ENCODE measurements at regions not wholly inside any gene's neighbourhood (a gene's known extent, or its start where the extent isn't known, plus 50 kb on each side); places are given as distances from the start of the nearest gene placed in this dataset.
"Not testable (repeated sequence)": the region's sequence is repeated elsewhere in the genome, so short reads cannot be mapped to it uniquely, and the experiment has no call there.

DNA sequence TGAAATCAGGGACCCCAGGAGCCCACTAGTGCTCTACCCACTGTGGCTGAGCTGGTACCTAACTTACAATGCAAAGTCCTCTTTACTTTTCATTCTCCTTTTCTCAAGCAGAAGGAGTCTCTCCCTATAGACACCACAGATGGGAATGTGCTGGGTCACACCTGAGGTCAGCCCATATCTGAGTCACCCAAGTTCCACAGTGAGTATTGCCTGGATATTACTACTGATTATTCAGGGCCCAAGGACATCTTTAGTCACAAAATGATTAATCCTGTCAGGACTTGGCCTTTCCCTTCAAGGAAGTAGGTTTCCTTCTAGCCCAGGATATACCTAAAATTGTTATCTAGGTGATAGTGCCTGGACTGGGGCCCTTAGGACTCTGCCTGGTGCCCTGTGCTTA, 1305.2 kb downstream of the SI start:
- no peak for DNase-seq

DNA sequence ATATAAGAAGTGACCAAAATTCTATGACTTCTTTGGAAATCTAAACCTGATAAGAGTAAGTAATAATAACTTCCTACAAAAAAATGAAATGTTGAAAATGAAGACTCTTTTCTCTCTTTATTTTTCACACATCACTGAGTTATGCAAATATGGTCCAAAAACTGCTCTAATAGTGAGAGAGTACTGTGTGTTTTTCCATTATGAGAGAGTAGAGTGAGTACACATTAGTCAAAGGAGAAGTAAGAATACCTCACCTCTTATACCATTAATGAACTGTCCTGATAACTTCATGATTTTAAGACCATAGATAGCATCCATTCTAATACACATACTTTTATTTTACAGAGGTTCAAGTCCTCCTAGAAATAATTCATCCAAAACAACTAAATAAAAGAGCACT, 1310.2 kb downstream of the SI start:
- no peak for DNase-seq

DNA sequence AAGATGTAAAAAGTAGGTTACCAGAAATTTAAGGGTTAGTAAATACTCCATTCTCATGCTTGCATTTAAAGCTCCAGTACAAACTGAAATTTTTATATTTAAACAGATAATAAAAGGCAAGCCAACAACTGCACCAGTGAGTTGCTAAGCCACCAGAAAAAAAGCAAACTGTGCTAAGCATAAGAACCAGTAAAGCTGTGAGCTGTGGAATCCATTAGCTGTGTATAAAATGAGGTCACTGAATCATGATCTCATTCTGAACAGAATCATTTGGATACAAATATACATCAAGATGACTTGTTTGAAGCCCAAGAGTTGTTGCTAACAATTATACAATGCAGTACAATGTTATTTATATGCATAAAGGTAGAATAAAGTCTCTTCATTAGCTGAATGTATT, 1312.2 kb downstream of the SI start:
- no peak for DNase-seq

DNA sequence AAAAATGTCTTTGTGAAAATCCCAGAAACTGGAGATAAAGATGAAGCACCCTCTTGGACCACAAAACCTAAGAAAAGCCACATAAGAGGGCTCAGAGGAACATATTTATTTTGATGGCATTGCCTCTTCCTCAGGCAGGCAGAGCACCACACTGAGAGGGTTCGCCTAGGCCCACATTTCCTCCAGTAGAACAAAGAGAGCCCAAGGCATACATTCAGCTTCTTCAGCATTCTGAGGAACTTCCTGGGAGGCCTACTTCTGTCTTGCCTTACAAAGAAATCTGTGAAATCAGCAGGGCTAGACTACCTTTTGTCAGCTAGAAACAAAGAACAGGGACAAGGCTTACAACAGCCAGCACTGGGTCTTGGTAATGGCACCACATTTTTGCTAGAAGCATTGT, 1325.3 kb downstream of the SI start:
- no peak for DNase-seq

DNA sequence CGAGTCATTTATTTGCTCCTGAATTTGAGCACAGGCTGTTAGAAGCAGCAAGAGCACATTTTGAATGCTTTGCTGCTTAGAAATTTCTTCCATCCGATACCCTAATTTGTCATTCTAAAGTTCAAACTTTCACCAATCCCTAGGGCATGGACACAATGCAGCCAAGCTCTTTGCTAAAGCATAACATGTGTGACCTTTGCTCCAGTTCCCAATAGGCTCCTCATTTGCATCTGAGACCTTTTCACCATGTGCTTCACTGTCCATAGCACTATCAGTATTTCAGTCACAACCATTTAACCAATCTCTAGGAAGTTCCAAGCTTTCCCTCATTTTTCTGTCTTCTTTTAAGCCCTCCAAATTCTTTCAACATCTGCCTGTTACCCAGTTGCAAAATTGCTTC, 1333.1 kb downstream of the SI start:
- DNase-seq, result no peak

DNA sequence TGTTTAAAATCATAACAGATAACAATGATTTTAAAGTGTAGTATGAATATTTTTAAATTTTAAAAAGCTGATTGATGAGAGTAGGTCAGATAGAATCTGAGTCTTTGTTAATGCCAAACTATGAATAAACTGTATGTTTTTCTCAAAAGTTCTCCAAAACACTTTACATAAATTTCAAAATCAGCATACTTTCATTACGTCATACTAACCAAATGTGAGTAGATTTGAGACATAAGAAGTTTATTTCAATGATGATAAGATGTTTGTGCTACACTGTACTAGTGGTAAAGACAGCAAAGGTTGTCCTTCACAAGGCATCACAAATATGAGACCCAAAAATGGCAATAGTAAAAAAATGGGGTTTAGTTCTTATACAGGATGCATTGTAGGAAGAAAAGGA, 1342.9 kb downstream of the SI start:
- DNase-seq, result no peak

DNA sequence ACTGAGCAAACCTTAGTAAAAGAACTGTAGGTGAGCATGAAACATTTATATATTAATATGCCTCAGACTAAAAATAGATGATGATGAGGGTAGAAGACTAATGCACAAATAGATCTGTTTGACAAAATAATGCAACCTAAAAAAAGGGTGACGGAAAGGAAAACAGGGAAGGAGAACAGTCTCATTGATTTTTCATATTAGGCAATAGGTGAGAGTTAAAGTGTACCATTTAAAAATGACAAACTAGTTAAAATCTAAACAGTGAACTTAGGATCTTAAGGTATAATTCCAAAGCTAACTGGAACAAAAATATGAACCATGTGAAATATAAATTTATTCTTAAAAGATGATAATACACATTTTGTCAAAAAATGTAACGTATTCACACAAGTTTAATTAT, 1347.6 kb downstream of the SI start:
- DNase-seq, result no peak

DNA sequence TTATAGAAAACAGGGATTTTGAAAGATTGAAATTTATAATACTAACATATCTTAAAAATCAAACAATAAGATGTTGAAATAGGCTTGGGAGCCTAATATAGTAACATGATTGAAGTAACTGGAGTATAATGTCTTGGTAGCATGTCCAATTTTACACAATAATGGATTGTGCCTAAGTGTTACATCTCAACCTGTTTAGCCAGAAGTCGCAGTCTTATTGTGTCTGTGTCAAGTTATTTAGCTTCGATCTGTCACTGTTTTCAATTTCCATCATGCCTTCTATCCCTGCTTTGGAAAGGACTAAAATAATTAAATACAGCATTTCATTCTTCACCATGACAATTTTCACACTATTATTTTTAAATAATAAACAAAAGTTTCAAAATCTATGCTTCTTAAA, 1352.2 kb downstream of the SI start:
- no peak for DNase-seq

DNA sequence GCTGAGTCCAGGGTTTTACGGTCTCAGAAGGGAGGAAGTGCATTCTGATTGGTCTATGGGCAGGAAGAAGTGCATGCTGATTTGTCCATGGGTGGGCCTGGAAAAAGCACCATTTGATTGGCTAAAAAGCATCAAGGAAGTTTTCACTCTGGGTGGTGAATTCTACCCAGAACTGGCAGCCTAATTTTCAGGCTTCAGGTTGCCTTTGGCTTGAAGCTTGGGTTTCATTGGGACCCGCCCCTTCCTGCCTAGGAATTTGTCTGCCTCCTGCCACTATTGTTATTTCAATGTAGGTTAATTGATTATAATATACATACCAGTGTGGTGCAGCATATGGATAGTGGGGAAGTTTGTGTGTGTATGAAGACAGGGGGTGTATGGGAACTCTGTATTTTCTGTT, 1355.9 kb downstream of the SI start:
- no peak for DNase-seq

DNA sequence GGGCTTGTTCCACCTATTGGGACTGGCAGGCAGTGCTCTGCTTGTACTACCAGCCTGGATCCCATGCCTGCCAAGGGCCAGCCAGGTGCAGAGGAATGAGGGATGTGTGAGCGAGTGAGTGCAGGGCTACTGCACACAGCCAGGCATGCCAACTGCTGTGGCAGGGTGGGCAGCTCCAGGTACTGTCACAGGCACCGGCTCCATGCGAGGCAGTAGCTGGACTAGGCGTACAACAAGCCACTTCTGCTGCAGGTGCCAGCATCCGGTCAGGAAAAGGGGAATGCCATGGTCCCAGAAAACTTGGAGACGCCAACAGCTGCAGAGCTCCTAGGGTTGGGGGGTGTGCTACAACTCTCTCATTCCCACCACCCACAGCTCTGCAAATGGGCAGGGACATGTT, 1356.7 kb downstream of the SI start:
- DNase-seq, result no peak

DNA sequence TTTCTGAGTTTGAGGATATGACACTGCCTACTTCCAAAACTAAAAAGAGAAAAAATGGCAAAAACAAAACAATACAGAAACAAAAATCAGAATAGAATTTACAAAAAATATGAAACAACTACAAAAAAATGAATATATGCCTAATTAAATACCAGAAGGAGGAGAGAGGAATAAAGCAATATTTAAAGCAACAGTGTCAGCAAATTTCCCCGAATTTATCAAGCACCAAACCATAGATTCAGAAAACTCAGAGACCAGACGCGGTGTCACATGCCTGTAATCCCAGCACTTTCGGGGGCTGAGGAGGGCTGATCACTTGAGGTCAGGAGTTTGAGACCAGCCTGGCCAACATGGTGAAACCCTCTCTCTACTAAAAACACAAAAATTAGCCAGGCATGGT, 1360.9 kb downstream of the SI start:
- DNase-seq, result no peak

DNA sequence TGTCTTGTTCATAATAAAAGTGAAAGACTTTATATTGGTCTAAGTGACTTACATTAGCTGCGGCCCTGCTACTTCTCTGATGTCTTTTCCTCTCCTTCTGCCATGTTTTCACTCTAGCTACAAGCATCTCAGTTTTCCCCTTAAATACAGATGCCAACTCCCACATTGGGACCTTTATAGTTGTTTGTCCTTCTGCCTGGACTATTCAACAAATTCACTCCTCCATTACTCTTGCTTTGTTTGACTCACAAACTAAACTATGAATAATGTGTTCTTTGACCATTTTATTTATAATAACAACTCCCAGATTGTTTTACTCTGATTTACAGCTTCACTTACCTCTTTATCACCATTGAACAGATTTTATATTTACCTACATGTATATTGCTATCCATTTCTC, 1369.9 kb downstream of the SI start:
- DNase-seq, result no peak

DNA sequence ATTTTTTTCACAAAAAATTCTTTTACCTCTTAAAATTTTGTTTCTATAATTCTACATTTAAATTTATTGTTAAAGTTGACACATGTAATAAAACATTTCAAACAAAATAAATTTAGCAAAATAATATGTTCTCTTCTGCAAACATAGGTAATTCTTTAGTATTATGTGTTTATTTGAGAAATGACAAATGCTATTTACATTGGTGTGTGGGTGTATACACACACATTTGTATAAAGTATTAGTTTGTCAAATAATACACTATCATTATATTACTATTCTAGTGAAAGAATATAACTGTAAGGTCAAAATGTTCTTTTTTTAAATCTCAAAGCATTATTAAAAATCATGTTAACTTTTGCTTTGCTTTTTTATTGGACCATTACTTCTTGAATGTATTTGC, 1370.6 kb downstream of the SI start:
- DNase-seq, result no peak

DNA sequence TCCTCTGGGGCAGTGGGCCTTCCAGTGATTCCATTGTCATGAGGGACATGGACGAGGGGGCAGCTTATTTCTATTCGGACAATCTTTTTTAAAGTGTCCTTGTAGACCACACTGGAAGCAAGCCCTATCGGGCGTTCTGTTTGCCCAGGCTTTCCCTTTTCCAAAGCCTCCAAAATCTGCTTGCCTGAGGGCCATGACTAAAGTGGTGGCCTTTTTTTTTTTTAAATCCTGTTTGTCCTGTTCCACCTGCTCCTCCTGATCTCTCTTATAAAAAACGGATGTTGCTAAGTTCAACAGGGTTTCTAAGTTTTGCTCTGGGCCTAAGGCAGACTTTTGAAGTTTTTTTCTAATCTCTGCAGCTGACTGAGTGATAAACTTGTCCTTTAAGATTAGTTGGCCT, 1380.1 kb downstream of the SI start:
- DNase-seq, result not testable (repeated sequence)

DNA sequence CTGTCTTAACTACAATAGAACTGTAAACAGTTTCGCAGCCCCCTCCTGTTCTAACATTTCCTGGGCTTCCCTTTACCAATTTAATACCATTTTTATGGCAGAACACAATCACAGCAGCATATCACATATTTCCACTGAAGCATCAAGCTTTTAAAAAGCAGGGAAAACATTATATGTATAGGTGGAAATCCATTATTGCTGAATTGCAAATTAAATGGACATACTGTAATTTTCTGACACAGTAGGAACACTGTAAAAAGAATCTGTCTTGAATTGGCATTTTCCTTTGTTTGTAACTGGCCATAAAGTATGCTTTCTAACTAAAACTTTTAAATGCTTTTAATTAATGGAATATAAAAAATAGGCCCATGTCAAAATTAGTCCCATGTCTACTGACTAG, 1385.8 kb downstream of the SI start:
- no peak for DNase-seq

DNA sequence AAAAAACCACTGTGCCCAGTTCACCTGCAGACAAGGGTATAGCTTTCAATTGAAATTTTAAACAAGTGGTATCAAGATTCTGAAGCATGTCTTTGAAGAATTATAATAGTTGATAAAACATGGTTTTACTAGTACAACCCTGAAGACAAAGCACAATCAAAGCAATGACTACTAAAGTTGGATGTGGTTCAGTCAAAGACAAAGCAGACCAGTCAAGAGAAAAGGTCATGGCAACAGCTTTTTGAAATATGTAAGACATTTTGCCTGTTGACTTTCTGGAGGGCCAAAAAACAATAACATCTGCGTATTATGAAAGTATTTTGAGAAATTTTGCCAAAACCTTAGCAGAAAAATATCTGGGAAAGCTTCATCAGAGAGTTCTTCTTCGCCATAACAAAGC, 1393.6 kb downstream of the SI start:
- DNase-seq, result no peak

DNA sequence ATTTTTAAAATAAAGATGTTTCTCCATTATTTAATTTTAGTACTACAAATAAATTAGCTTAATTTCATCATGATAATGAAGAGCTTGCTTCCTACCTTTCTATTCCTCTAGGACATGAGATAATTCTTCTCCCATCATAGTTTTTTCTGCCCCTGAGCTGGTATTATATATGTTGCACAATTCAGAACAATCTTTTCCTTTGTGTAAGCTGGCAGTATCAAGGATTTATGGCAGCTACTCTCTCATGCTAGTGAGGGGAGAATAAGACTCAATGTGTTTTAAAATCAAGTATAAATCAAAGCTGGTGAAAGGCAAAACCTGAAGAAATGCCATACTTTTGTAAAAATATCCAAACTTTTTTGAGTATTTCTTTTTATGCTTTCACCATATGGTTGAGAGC, 1405.3 kb downstream of the SI start:
- no peak for DNase-seq

DNA sequence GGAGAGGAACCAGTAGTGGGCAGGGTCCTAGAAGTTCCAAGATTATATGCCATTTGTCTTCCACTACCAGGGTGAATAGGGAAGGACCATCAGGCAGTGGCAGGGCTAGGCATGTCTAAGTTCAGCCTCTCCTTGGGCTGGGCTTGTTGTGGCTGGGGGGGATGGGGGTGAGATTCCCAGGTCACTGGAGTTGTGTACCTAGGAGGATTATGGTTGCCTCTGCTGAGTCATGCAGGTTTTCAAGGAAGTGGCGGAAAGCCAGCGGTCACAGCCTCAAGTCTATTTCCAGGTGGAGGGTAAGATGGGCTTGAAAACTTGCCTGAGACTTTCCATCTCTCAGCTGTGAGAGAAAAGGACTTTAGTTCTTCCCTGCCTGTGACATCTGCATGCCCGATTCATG, 1407.1 kb downstream of the SI start:
- DNase-seq, result no peak

DNA sequence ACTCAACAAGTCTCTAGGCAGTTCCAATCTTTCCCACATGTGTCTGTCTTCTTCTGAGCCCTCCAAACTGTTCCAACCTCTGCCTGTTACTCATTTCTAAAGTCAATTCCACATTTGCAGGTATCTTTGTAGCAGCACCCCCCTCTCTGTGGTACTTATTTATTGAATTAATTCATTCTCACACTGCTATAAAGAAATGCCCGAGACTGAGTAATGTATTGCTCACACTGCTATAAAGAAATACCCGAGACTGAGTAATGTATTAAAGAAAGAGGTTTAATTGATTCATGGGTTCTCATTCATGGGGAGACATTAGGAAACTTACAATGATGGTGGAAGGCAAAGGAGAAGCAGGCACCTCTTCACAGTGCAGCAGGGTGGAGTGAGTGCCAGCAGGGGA, 1413.8 kb downstream of the SI start:
- DNase-seq, result no peak

DNA sequence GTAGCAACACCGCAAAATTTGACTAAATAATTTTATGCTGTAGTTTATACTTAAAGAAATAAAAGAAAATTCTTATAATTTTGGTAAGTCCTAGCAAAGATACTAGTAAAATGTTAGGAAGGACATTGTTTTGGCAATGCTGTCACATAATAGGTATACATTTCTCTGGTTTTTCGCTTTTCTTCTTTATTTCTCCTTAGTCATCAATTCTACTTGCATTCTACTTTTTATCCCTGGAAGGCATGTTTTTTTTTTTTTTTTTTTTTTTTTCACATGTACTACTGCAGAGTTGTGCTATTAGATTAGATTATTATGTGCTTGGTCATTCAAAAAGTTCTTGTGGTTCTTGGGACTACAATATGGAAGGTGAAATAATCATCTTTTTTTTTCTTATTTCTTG, 1421.2 kb downstream of the SI start:
- DNase-seq, result no peak

DNA sequence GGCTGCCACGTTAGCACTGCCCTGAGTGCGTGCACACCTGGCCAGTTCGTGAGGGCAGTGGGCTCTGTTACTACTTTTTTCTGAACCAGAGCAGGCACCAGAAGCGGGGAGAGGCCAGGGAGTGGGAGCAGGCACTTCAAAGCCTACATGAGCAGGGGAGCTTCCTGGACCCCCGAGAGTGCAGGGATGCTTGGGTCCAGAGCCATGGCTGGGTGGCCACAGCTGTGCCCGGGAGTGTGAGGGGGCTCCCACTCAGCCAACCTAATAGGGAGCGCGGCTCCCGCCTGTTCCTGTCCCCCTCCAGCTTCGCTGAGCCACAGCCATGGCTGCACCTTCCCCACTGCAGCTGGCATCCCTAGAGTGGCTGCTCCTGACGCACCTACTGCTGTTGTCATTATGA, 1423.3 kb downstream of the SI start:
- no peak for DNase-seq

DNA sequence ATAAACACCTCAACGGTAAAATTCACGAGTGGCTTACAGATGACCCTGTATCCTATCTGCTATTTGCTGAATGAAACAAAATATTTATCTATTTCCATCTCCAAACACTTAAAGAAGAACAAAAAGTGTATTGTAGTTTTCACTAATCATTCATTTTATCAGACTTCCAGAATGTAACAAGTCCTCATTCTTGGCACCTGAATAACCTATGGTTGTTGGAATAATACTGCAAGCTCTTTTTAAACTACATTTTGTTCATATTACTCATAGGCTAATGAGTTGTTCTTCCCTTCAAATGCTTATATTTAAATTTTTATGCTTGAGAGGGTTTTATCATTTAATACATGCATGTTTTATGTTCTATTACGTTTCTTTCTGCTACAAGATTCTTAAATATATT, 1434.1 kb downstream of the SI start:
- DNase-seq, result no peak

DNA sequence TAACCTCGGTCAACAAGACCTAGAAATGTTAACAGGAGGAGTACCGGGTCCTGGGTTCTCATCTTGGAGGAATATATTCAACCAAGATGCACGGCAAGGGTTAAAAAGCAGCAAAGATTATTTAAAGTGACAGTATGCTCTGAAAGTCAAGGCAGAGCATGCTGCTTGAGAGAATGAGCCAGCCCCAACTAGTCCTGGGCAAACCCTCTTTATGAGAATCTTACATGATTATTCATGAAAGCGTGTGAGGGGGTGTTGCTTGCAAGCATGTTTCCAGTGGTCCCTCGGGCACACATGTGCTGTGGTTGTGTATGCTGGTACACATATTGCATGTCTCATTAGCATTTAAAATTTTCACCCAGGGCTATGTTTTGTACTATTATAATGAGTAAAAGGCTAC, 1445.6 kb downstream of the SI start:
- no peak for DNase-seq

DNA sequence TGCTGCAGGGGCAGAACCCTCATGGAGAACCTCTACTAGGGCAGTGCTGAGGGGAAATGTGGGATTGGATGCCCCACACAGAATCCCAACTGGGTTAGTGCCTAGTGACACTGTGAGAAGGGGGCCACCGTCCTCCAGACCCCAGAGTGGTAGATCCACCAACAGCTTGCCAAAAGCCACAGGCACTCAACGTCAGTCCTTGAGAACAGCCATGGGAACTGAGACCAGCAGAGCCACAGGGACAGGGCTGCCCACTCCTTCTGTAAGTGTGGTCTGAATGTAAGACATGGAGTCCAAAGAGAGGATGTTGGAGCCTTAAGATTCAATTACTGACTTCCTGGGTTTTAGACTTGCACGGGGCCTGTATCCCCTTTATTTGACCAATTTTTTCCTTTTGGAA, 1451.5 kb downstream of the SI start:
- no peak for DNase-seq

DNA sequence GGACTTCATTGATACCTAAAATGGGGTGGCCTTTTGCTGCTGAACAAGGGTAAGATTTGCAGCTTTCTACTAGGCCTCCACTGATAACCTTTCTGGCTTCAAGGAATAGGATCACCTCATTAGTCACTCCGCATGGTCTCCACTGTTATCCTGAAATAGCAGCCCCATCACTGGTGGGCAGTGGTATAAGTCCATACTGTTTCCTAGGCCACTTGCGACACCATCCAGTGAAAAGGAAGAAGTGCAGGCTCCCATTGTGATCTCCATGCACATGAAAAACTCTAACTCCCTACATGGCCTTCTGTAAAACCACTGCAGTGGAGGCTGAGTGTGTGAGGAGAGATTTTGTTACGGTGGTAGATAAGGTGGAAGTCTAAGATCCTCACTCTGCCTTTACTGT, 1455.9 kb downstream of the SI start:
- no peak for DNase-seq

DNA sequence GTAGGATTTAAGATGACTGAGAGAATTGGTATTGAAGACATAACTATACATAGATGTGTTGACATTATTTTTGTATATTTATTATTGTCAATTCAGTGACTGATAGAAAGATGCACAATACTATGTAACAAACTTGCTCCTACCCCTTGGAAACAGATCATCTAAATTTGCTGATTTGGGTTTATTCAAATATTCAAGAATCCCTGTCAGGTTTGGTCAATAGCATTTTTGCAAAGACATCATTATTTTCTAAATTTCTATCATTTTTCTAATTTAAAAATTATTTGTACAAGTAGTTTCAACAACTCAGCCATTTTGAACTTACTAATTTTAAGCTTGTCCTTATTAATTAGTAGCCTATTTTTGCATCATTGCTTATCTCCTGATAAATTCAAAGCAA, 1463.4 kb downstream of the SI start:
- no peak for DNase-seq

DNA sequence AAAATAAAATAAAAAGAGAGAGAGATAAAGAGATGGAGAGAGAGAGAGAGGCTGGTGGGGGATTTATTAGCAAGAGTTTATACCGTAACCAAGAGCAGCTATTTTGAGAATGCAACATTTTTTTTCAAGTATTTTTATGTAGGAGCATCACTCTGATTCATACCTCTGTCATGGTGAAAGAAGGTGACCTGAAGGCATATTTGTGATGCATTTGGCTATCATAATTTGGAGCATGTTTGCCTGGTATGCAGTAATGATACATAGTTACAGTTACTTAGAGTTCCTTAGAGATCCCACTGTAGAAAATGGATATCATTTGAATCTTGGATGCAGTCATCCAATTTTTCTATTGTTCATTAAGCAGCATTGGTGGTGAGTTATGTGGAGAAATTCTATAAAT, 1472.4 kb downstream of the SI start:
- DNase-seq, result no peak
